ENCODE measurements at regions not wholly inside any gene's neighbourhood (a gene's known extent, or its start where the extent isn't known, plus 50 kb on each side); places are given as distances from the start of the nearest gene placed in this dataset.

DNA sequence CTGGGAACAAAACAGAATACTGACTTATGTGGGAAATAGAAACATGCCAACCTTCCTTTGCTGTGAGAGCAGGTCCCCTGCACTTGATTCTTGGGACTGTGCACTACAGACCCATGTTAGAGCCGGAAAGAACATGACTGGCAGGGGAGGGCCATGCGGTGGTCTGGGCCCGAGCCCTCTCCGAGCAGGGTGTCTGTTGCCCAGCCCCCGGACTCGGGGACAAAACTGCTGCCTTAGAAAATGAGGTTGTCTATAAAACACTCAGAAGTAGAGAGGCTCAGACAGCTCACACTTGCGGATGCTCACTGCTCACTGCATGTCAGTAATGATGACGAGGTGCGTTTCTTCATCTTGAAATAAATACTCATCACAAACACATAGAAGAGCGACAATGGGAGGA, 270.7 kb upstream of the HDAC4 start:
- TF ChIP-seq, protein P1, sequence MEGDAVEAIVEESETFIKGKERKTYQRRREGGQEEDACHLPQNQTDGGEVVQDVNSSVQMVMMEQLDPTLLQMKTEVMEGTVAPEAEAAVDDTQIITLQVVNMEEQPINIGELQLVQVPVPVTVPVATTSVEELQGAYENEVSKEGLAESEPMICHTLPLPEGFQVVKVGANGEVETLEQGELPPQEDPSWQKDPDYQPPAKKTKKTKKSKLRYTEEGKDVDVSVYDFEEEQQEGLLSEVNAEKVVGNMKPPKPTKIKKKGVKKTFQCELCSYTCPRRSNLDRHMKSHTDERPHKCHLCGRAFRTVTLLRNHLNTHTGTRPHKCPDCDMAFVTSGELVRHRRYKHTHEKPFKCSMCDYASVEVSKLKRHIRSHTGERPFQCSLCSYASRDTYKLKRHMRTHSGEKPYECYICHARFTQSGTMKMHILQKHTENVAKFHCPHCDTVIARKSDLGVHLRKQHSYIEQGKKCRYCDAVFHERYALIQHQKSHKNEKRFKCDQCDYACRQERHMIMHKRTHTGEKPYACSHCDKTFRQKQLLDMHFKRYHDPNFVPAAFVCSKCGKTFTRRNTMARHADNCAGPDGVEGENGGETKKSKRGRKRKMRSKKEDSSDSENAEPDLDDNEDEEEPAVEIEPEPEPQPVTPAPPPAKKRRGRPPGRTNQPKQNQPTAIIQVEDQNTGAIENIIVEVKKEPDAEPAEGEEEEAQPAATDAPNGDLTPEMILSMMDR (IDR thresholded peaks at IDR 0.05; ENCODE audit: unreplicated experiment in 3 of 3), result no peak
- no peaks in the 10 kb centered on the region for H3K36me3 Mint-ChIP-seq (ENCODE audit: low read depth)
- H3K4me3 Mint-ChIP-seq, result no peak overlapping the region
- H3K27ac Mint-ChIP-seq, result no peak overlapping the region
- H3K9me3 Mint-ChIP-seq, result no peaks in the 10 kb centered on the region
- H3K4me1 Mint-ChIP-seq, result no peaks in the 10 kb centered on the region
- peaks cover 30% of the 10 kb centered on the region for H3K27me3 Mint-ChIP-seq (ENCODE audit: low read depth)

DNA sequence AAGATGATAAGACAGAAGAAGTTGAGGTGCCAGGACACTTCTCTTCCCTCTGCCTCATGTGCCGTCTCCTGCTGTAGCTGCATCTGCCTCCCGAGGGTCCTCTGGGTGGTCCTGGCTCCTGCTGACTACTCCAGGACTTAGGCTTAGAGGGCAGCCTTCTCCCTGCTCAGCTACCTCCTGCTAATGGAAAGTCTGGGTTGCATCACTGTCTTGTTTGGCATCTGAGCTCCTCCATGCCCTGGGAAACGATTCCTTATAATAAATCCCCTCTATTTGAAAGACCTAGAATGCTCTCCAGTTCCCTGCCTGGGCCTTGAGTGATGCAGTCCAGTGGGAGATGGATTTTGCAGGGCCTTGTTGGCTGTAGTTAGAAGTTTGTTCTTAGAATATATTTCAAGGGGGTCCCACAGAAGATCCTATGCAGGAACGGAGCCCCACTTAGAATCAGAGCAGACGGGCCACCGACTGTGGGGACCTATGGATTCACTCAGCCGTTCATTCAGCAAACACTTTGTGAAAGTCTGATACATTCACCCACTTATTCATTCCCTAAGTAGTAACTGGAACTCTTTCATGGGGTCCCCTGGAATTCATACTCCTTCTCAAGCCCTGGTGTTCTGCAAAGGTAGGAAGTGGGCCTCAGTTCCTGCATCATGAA, 269.8 kb upstream of the HDAC4 start:
- Mint-ChIP-seq H3K27ac (no peak overlapping the region), H3K4me1 (no peaks in the 10 kb centered on the region), H3K4me3 (no peak overlapping the region), H3K9me3 (no peaks in the 10 kb centered on the region), H3K27me3 (ENCODE audit: low read depth) (peaks cover 26% of the 10 kb centered on the region), H3K36me3 (ENCODE audit: low read depth) (no peaks in the 10 kb centered on the region)
- TF ChIP-seq, protein P1 (IDR thresholded peaks at IDR 0.05; ENCODE audit: unreplicated experiment in 3 of 3), result no peak

DNA sequence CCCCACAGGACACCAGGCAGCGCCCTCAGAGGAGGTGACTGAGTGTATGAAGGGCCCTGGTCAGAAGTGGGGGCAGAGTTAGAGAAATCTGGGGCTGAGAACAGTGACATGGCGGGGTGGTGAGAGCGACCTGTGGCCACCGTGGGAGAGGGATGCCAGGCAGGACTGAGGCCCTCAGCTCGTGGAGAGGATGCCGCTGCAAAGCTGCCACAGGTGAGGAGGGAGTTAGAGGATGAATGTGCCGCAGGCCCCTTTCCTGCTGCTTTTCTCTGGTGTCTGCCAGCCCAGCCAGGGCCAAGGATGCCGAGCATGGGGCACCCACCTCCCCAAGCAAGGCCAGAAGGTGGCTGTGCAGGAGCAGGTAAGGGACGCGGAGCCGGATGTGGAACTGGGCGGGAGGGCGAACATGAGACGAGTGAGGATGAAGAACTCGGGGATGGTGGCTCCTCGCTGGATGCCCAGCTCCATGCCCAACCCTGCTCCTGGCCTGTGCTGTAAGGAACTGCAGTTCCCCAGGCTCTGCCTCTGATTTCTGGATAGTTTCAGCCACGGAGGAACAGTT, 269.2 kb upstream of the HDAC4 start:
- TF ChIP-seq, protein P1 (IDR thresholded peaks at IDR 0.05; ENCODE audit: unreplicated experiment in 3 of 3), result no peak
- Mint-ChIP-seq H3K4me3 (no peak overlapping the region), H3K27me3 (ENCODE audit: low read depth) (peaks cover 26% of the 10 kb centered on the region), H3K9me3 (no peaks in the 10 kb centered on the region), H3K4me1 (no peaks in the 10 kb centered on the region), H3K36me3 (ENCODE audit: low read depth) (no peaks in the 10 kb centered on the region), H3K27ac (no peak overlapping the region)

DNA sequence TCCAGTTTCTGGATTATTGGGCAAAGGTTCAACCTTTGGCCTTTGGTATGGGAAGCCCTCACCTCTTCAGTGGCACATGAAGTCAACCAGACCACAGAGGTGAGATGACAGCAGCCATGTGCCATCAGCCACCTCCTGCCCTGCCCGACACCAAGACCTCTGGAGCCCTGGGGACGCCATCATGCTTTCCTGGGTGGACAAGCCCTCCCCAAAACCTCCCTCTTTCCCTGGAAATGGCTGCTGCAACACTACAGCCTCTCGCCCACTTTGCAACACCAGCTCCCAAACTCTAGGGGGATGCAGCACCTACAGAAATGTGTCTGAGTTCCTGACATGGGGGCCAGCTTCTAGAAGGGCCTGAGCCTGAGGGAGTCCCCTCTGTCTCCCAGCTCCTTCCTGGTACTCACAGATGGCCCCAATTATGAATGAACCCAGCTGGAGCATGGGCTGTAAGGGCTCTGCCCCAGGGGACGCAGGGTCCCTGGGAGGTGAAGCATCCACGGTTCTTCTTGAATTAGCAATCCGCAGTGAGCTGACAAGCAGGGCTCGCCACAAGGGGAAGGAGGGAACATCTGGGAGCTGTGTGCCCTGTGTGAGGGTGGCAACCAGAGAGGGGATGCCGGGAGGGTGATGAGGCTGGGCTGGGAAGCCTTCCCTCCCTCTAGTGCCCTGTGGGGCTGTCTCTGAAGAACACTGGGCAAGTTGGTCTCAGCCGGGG, 268.5 kb upstream of the HDAC4 start:
- H3K27ac Mint-ChIP-seq, result no peak overlapping the region
- H3K4me1 Mint-ChIP-seq, result no peaks in the 10 kb centered on the region
- H3K9me3 Mint-ChIP-seq, result no peaks in the 10 kb centered on the region
- no peaks in the 10 kb centered on the region for H3K36me3 Mint-ChIP-seq (ENCODE audit: low read depth)
- TF ChIP-seq, protein P1 (IDR thresholded peaks at IDR 0.05; ENCODE audit: unreplicated experiment in 3 of 3), result no peak
- H3K27me3 Mint-ChIP-seq (ENCODE audit: low read depth), result peaks cover 26% of the 10 kb centered on the region
- H3K4me3 Mint-ChIP-seq, result no peak overlapping the region

DNA sequence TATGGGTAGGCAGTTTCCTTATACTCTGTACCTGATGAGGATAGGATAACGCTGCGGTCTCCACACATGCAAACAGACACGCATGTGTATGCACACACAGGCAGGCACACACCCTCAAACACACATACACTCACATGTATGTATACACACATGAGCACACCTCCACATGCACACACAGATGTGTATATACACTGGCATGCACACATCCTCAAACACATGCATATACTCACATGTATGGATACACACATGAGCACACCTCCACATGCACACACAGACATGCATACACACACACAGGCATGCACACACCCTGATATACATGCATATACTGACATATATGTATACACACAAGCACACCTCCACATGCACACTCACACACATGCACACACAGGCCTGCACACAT, 267.8 kb upstream of the HDAC4 start:
- no peaks in the 10 kb centered on the region for H3K36me3 Mint-ChIP-seq (ENCODE audit: low read depth)
- H3K9me3 Mint-ChIP-seq, result no peaks in the 10 kb centered on the region
- H3K27me3 Mint-ChIP-seq (ENCODE audit: low read depth), result peaks cover 27% of the 10 kb centered on the region
- TF ChIP-seq, protein P1 (IDR thresholded peaks at IDR 0.05; ENCODE audit: unreplicated experiment in 3 of 3), result no peak
- H3K4me1 Mint-ChIP-seq, result no peaks in the 10 kb centered on the region
- H3K27ac Mint-ChIP-seq, result no peak overlapping the region
- no peak overlapping the region for H3K4me3 Mint-ChIP-seq

All from nephron (organoid).